ENCODE measurements at regions not wholly inside any gene's neighbourhood (a gene's known extent, or its start where the extent isn't known, plus 50 kb on each side); places are given as distances from the start of the nearest gene placed in this dataset.

DNA sequence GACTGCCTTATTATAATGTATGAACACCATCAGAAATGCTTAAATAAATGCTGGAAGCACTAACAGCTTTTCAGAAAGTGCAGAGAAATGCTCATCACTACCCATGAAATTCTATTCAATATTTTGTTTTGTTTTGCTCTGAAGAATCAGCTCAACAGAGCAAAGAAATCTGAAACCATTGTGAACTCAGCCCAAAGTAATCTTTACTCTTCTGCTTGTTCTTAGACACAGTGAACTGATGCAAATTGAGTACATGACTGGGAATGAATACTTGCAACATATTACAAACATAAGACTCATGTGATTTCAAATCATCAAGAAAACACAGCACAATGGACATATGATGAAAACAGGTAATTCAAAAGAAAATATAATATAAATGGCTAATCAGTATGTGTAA is 404.6 kb upstream of the OPRM1 start:
- no peak for DNase-seq (ENCODE audit: low read depth)

DNA sequence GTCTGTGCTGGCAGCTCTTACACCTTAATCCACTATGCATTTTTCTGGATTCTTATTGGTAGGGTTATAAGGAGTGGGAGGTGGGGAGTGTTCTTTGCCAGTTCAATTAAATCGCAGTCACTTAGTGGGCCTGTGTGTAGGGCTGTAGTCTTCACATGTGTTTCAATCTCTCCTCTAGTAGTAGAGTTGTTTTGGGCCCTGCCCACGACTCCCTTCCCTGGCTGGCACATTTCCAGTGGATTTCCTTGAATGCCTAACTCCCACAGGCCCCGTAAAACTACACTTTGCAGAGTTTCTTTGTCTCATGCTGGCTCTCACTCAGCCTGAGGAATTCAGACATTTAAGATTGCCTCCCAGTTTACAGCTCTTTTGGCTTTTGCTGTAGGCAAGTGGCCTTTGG is 414.0 kb upstream of the OPRM1 start:
- DNase-seq (ENCODE audit: low read depth) = no peak

DNA sequence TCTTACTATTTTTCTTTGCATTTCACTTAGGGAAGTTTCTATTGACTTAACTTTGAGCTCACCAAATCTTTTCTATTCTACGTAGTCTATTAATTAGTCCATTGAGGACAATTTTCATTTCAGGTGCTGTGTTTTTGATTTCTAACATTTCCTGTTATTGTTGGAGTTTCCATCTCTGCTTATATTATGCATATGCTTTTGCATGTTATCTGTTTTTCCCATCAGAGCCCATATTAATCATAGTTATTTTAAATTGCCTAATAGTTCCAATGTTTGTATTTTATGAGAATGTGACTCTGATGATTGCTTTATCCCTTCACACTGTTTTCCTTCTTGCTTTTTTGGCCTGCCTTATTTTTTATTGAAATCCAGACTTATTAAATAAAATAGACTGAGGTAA is 414.5 kb upstream of the OPRM1 start:
- no peak for DNase-seq (ENCODE audit: low read depth)

DNA sequence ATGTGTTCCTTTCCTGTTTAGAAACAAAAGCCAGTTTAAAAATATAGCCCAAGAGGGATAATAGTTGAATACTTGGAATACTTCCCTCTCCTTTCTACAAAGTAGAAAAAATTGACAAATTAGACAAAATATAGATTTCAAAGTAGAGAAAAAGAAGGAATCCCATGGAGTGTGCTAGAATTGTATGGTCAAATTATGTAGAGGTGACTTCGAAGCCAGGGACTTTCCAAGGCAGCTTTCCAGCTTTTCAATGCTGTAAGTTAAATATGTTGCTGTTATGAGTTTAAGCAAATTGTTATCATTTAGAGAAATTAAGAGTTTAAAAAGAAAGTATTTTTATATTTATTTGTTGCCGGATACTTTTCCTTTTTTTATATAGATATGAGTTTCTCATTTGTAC is 415.5 kb upstream of the OPRM1 start:
- no peak for DNase-seq (ENCODE audit: low read depth)

DNA sequence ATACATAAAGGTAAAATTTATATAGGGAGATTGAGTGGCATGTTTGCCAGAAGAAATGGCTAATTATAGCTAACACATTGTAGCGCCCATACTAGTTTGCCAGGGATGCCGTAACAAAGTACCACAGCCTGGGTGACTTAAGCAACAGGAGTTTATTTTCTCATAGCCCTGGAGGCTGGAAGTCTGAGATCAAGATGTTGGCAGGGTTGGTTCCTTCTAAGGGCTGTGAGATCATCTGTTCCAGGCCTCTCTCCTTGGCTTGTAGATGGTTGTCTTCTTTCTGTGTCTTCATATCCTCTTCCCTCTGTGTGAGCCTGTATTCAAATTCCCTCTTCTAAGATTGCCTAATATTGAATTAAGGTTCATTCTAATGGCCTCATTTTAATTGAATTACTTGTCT is 417.5 kb upstream of the OPRM1 start:
- DNase-seq (ENCODE audit: low read depth) = no peak

DNA sequence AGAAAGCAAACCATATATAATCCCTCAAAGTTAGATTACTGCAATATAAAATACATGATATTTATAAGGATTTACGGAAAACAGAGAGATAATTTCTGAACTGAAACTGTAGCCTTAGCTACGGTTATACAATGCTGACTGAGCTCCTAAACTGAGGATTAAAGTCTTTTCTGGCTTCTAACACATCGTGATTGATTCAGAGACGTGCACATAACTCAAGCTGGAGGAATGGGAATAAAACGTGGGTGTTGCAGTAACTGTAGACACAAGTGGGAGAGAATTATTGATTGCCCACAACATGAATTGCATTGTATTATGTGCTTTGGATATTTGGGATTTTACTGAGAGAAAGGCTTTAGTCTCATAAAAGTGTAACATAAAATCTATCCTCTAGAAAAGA is 418.0 kb upstream of the OPRM1 start:
- no peak for DNase-seq (ENCODE audit: low read depth)

DNA sequence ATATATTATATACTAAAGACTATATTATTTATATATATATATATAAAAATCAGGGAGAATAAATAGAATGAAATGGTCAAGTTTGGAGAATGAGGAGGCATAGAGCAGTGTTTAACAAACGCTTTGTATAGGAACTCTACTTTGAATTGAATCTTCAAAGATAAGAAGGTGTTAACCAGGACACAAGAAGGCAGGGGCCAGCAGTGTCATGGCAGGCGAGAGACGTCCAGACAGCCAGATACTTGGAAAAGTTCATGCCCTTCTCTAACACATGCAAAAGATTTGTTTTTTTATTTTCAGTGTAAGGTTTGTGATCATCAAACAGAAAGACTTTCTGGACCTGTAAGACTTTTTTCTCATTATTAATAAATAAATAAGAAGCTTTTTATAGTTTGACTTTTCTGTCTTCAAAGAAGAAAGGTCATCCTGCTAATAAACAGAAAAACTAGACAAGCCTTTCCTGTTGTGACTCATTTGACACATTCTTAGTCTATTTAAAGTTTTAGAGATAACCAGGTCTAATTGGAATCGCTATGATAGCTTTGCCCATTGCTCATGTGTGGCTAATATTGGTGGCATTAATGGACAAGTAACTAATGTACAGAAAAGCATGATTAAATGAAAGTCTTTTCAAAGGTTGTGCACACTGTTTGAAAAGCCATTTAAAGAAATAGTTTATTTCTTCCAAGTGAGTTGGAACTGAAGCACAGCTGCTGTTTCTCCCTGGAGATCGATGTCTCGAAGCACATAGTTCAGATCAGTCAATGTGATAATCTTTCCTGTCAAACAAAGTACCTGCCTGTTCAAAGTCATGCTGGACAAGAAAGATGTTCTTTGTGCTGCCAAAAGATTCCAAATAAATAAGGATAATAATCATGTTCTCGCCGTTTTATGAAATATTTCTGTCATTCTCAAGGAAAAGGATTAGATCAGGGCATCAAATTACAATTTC is 420.4 kb upstream of the OPRM1 start:
- no peak for DNase-seq (ENCODE audit: low read depth)

DNA sequence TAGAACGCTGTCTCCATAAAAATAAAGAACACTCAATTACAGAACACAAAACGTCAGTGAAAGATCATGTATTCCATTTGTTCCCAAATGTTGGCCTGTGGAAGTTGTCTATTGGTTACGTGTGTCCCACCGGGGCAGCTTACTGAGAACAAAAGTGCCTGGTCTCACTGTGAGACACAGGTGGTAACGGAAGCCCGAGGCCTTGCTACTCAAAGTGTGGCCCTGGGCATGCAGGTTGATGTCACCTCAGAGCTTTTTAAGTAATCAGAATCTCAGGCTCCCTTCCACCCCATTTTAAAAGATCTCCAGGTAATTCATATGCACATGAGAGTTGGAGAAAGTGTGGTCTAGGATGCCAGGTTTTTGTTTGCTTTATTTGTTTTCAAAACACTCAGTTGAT is 422.5 kb upstream of the OPRM1 start:
- no peak for DNase-seq (ENCODE audit: low read depth)

DNA sequence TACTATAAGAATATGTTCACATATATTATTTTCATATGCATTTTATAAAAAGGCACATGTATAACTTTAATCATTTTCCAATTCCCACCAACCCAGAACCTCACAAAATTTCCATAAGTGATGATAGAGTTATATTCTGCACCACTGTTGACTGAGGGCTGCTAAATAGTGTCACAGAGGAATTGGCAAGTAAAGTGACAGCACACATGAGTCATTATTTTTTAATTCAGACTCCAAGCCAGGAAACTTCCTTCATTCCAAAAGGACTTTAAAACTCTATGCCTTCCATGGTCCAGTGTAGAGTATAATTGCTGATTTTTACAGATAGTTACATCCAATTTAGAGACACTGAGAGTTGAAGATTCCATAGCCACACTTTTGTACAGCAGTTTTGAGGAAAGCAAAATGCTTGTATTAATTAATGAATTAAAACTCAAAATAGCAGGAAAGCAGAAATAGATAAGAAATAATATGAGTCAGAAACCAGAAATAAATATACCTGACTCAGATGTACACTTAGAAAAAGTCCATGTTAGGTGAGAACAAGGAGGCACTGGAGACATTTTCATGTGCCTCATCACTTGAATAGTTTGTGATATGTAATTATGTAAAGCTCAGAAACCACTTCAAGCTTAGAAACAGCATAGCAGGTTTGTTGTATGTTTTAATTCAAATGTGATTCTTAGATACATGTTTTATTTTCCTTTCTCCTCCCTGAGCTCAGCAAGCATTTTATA is 425.2 kb upstream of the OPRM1 start:
- no peak for DNase-seq (ENCODE audit: low read depth)

DNA sequence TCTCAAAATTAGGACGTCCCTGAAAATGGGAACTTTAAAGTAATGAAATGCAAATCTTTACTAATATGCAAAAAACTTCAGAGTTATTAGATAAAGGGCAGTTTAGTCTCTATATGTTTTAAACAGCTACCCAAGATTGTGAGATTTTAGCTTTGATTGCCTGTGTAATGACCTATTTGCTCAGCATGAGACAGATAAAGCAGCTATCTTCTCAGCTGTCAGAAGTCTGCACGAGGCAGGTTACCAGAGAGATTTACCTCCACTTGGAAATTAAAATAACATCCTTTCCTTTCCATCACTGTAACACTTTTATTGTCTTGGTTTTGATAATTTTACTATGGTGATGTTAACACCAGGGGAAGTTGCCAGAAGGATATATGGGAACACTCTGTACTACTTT is 436.6 kb upstream of the OPRM1 start:
- DNase-seq (ENCODE audit: low read depth) = no peak

DNA sequence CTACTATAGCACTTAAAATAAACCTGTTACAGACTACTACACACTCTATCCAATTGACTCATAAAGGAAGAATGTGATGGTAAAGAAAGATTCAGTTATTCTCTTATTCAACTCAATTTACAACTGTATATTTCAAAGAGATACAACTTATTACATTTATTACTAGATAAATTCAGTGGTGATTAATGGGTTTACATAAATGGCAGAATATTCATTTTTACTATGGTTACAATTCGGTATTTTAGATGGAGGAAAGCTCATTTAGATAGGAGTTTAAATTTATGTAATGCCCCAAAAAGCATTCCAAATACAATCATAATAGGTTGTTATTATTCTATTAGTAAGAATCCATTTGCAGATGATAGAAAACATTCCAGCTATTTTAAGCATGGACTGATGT is 439.1 kb upstream of the OPRM1 start:
- DNase-seq (ENCODE audit: low read depth) = no peak

DNA sequence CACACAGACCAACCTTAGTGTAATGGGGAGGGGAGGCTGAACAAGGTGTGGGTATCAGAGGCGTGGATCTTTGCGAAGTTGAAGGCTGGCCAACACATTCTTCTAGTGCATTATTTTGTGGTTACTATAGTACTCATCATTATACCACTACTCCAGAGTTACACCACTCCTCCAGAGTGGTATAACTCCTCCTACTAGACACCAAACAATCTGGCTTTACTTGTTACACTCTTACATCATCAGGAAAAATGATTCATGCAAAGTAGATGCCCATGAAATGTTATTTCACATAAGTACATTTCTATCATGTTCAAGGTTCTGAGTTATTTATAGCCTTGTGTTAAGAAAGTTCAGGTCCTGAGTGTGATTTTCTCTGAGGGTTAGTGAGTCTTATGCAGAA is 443.1 kb upstream of the OPRM1 start:
- no peak for DNase-seq (ENCODE audit: low read depth)

DNA sequence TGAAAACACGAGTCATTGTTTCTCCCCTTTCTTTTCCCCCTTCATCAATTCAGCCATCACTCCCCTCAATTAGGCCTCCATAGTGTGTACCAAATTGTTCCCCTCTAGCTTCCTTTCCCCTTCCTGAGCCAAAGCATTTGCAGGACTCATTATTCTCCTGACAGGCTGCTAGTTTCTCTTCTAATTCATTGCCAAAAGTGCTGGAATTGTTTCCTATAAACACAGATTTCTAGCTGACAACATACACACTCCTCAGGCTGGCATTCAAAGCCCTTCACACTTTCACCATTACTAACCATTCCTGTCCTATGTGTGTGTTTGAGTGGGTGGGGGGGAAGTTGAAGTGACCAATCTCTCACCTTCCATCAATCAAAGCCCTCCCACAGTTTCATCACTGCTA is 444.2 kb upstream of the OPRM1 start:
- DNase-seq (ENCODE audit: low read depth) = no peak

DNA sequence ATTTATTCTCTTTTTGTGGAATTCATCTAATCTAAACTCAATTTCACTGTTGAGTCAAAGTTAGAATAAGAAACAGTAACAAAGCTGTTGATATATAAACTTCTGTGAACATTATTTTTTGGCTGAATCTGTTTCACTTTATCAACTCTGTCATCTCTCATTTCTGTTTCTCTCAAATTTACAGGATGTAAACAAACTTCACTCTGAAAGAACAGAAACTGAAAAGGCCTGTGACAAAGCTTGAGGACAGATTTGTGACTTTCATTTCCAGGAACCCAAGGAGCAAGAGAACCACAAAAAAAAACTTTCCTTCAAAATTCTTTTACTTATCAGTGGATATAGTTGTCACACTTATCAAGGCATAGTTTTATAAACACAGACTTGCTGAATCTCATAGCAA is 447.9 kb upstream of the OPRM1 start:
- DNase-seq (ENCODE audit: low read depth) = no peak

DNA sequence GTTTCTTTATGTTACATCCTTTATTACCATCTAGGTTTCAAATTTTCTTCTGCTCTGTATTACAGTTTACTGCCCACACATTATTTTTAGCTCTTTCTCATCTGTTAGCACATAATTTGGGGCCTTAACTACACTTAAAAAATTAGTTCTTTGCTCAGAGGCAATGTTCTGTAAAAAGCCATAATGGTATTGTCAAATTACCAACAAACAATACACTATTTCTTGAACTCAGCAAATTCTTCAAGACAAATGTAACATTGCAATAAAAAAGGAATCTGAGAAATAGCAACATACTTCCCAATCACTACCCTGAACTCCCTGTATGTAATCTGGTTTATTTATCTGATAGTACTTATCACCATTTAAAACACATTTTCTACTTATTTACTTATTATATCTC is 448.6 kb upstream of the OPRM1 start:
- no peak for DNase-seq (ENCODE audit: low read depth)

DNA sequence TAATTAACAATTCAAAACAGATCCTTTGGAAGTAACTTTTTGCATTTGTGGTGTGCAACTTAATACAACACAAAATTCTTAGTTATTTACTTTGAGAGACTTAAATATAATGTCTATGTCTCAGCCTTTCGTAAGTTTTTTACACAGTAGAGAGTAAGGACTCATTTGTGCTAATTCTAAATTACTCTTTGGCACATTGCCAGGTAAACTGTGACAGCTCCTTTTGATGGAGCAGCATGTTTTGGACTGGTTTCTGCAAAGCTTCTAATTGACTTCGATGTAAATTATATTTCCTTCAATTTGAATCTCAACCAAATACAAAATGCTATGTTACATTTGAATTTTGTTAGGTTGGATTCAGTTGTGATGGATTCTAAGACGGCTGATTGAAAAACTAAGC is 450.7 kb upstream of the OPRM1 start:
- no peak for DNase-seq (ENCODE audit: low read depth)

DNA sequence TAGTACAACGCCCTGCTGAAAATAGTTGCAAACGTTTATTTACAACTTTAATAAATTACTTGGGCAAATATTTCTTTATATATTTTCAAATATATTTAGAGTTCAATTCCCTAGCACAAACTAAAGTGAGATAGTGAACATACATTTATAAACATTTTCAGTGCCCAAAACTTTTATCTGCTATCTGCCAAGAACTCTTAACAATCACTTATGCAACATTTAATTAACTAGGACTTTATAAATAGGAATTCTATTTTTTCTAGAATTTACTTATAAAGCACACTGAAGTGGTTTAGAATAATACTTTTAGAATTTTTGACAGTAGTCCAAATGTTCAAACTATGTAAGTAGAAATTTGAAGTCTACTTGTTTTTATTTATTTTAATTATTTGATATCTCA is 452.6 kb upstream of the RGS17 start:
- DNase-seq (ENCODE audit: low read depth) = no peak

DNA sequence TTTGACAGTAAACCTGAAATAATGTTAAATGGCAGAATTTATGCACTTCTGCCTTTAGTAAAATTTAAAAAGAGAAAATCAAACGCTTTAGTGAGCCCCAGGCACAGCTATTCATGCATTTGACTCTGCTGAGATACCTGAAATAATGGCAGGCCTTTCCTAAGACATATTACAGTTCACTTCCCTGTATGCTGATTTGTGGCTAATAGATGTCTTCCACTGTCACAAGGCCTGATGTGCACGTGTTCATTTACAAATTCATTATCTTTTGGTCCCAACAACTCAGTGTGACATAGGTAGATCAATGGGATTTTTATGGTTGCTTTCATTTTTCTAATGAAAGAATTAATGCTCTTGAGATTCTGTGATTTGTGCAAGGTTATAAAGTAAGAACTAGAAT is 449.7 kb upstream of the RGS17 start:
- DNase-seq (ENCODE audit: low read depth) = no peak

DNA sequence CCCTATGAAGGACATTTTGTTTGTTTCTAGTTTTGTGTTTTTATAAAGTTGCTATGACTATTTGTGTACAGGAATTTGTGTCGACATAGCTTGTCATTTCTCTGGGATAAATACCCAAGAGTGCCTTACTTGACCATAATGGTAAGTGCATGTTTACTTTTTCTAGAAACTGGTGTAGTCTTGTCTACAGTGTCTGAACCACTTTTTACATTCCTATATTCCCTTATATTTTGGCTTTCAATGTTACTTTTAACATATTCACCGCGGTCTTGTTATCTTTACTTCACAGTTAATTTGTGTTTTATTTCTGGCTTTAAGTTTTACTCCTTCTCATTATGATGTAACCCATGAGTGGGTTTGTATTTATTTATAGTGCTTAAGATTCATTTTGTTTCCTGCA is 444.4 kb upstream of the RGS17 start:
- DNase-seq (ENCODE audit: low read depth) = no peak

DNA sequence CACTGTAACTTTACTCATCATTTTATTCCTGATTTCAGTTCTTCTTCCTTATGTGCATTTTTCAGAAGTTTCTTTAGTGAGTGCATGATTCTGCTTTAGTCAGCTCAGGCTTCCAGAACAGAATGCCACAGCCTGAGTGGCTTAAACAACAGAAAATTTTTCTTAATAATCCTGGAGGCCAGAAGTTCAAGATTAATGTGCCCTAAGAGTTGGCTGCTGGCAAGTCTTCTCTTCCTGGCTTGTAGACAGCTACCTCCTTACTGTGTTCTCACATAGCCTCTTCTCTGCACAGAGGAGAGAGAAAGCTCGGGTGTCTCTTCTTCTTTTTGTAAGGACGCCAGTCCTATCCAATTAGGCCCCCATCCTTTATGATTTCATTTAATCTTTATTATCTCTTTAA is 443.1 kb upstream of the RGS17 start:
- no peak for DNase-seq (ENCODE audit: low read depth)

DNA sequence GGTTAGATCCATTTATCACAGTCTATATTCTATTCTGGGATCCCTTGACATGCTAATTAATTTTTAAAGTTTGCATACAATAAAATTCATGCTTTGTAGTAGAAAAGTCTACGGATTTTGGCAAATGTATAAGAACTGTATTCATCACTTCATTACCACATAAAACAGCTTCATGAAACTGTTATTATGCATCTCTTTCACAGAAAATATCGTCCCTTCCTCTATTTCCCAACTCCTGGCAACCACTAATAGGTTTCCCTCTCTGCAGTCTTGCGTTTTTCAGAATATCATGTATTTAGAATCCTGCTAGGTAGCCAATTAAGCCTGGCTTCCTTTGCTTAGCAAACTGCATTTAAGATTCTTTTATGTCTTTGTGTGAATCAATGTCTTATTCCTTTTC is 441.3 kb upstream of the RGS17 start:
- no peak for DNase-seq (ENCODE audit: low read depth)

DNA sequence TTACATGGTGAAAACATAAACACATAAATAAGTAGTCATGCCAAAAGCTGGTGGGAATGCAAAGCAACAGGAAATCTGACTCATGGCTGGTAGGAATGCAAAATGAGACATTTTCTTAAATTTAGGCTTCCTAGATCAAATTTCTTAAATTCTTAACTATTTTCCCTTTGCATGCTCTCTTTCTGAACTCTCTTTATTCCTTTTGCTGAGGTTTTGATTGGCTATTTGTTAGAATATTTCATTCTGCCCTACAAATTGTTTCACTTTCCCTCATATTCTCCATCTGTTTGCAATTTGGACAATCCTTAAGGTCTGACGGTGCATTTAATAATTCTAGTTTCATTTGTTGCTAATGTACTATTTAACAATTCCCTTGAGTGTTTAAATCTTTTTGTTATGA is 437.5 kb upstream of the RGS17 start:
- no peak for DNase-seq (ENCODE audit: low read depth)

DNA sequence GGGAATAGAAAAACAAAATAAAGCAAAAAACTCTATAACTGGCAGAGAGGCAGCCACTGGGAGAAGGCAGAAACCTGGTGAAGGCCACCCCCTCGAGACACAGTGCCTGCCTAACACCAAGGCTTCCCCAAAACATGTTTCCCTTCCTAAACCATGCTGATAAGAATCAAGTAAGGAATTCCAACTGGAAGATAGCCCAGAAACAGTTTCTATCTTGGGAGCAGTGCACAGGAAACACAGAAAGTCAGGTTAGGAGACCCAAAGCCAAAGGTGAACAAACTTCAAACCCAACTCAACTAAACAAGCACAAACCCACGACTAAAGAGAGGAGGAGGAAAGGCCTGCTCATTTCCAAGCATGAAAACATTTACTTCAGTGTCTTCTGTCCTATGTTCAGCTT is 433.7 kb upstream of the RGS17 start:
- DNase-seq (ENCODE audit: low read depth) = no peak
